Right lobe of liver (tissue), 4 donors: ENCODE measurements at regions not wholly inside any gene's neighbourhood (a gene's known extent, or its start where the extent isn't known, plus 50 kb on each side); places are given as distances from the start of the nearest gene placed in this dataset.

ENCODE experiments used
- POLR2A ChIP-seq: fragments of 450-650 bp; IDR thresholded peaks from one replicate; pipeline ENCODE4 v1.6.1; 2017; ENCODE audit warnings: antibody characterized with exemption, mild to moderate bottlenecking
- TF ChIP-seq, protein P1 (sequence below), 4 donors: fragments of 200-600 bp in 3 of 4; fragments of 450-650 bp in 1 of 4; IDR thresholded peaks; one replicate each; pipeline versions ENCODE4 v1.5.1 to v1.8.0; 2016 to 2022; ENCODE audit warnings: antibody characterized with exemption in 4 of 4, mild to moderate bottlenecking in 2 of 4
- donor health status: DM: no; HTN: no; CAD: no.
- donor health status: DM: no; HTN: no; CAD: no.
- donor health status: DM: no; HTN: yes; CAD: no.

DNA sequence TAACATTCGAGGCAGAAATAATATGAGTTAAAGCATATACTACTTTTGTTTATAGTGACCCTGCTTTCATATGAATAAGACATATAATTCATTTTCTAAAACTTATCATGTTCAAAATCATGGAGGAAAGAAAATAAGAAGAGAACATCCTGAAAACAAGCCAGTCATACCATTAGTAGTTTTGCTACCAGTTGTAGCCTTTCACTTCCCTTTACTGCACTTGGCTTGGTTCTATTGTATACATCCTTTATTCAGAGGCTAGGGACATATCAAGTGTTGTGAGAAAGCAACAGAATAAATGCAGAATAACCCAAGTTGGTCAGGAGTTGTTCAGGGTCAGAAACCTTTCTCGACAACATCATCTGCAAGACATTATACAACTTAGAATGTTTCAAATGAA lies 598.7 kb downstream of the SOX5 start:
- TF ChIP-seq, protein P1, sequence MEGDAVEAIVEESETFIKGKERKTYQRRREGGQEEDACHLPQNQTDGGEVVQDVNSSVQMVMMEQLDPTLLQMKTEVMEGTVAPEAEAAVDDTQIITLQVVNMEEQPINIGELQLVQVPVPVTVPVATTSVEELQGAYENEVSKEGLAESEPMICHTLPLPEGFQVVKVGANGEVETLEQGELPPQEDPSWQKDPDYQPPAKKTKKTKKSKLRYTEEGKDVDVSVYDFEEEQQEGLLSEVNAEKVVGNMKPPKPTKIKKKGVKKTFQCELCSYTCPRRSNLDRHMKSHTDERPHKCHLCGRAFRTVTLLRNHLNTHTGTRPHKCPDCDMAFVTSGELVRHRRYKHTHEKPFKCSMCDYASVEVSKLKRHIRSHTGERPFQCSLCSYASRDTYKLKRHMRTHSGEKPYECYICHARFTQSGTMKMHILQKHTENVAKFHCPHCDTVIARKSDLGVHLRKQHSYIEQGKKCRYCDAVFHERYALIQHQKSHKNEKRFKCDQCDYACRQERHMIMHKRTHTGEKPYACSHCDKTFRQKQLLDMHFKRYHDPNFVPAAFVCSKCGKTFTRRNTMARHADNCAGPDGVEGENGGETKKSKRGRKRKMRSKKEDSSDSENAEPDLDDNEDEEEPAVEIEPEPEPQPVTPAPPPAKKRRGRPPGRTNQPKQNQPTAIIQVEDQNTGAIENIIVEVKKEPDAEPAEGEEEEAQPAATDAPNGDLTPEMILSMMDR (IDR thresholded peaks at IDR 0.05) = no peak
- no peak for TF ChIP-seq POLR2A
